ENCODE measurements at regions not wholly inside any gene's neighbourhood (a gene's known extent, or its start where the extent isn't known, plus 50 kb on each side); places are given as distances from the start of the nearest gene placed in this dataset.
"Not testable (repeated sequence)": the region's sequence is repeated elsewhere in the genome, so short reads cannot be mapped to it uniquely, and the experiment has no call there.

- FAIRE-seq = peak; percentile 91
Observed at GRCh38 chr21:22311741-22312462, 1313.7 kb downstream of the NCAM2 start.

- FAIRE-seq = no peak
Observed at GRCh38 chr21:22314963-22315362, 1316.8 kb downstream of the NCAM2 start.

- FAIRE-seq = no peak
Observed at GRCh38 chr21:22319435-22319834, 1321.2 kb downstream of the NCAM2 start.

- no peak for FAIRE-seq
Observed at GRCh38 chr21:22342889-22343288, 1344.7 kb downstream of the NCAM2 start.

- no peak for FAIRE-seq
Observed at GRCh38 chr21:22343303-22343702, 1345.1 kb downstream of the NCAM2 start.

- FAIRE-seq = no peak
Observed at GRCh38 chr21:22343721-22344120, 1345.5 kb downstream of the NCAM2 start.

GRCh38 chr21:22345624-22346023 is 1347.4 kb downstream of the NCAM2 start:
- no peak for FAIRE-seq

- no peak for FAIRE-seq
Observed at GRCh38 chr21:22346576-22346975, 1348.4 kb downstream of the NCAM2 start.

- no peak for FAIRE-seq
Observed at GRCh38 chr21:22351076-22351475, 1352.9 kb downstream of the NCAM2 start.

- FAIRE-seq = no peak
Observed at GRCh38 chr21:22352088-22352487, 1353.9 kb downstream of the NCAM2 start.

GRCh38 chr21:22355949-22356348 is 1357.7 kb downstream of the NCAM2 start:
- FAIRE-seq = no peak

- FAIRE-seq = peak; percentile 98
Observed at GRCh38 chr21:22356663-22357062, 1358.5 kb downstream of the NCAM2 start.

GRCh38 chr21:22359599-22359998 is 1361.4 kb downstream of the NCAM2 start:
- FAIRE-seq = not testable (repeated sequence)

GRCh38 chr21:22363504-22363903 is 1365.3 kb downstream of the NCAM2 start:
- no peak for FAIRE-seq

- FAIRE-seq = no peak
Observed at GRCh38 chr21:22364163-22364562, 1366.0 kb downstream of the NCAM2 start.

GRCh38 chr21:22374218-22374969 is 1376.2 kb downstream of the NCAM2 start:
- no peak for FAIRE-seq

GRCh38 chr21:22377795-22378194 is 1379.6 kb downstream of the NCAM2 start:
- not testable (repeated sequence) for FAIRE-seq

- FAIRE-seq = no peak
Observed at GRCh38 chr21:22393324-22393723, 1395.1 kb downstream of the NCAM2 start.

GRCh38 chr21:22395965-22396364 is 1397.8 kb downstream of the NCAM2 start:
- no peak for FAIRE-seq

- FAIRE-seq = peak; percentile 76
Observed at GRCh38 chr21:22399681-22400514, 1401.7 kb downstream of the NCAM2 start.

- FAIRE-seq = no peak
Observed at GRCh38 chr21:22409571-22409970, 1411.4 kb downstream of the NCAM2 start.

- FAIRE-seq = no peak
Observed at GRCh38 chr21:22416555-22416954, 1418.3 kb downstream of the NCAM2 start.

Data from endometrium (tissue), 2 donors.